SH-SY5Y (cell line): ENCODE measurements at regions not wholly inside any gene's neighbourhood (a gene's known extent, or its start where the extent isn't known, plus 50 kb on each side); places are given as distances from the start of the nearest gene placed in this dataset.

Experiments
- GATA2 ChIP-seq: IDR thresholded peaks from 2 replicates; pipeline ENCODE4 v1.6.1; 2011; ENCODE audit warnings: mild to moderate bottlenecking, low read depth, low read length
- GATA3 ChIP-seq: IDR thresholded peaks from 2 replicates; pipeline ENCODE4 v1.6.1; 2011; ENCODE audit warnings: low read depth, mild to moderate bottlenecking, low read length, moderate library complexity

DNA sequence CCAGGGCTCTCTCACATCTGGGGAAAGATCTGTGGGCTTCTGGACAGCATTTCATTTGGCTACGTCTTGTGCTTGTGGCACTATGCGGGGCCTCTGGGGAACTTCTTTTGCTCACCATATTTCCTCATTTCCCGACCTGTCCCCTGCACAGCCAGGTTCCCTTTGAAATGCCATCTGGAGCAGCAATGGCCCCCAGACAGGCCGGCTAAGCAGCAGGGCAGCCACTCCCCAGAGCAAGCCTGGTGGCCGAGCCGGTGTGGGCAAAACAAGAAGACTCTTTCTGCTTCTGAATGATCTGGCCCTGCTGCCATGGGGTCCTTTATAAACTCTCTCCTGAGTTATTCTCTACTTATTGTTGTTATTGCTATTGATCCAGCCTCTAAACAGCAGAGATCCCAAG is 190.7 kb upstream of the NECTIN1 start:
- no peak for TF ChIP-seq GATA3
- no peak for TF ChIP-seq GATA2
